GM19351 (cell line): ENCODE measurements at regions not wholly inside any gene's neighbourhood (a gene's known extent, or its start where the extent isn't known, plus 50 kb on each side); places are given as distances from the start of the nearest gene placed in this dataset.

ENCODE experiments used
- ATAC-seq: cut with Tn5 transposase; IDR thresholded peaks from one replicate; pipeline ENCODE4 v1.9.1; 2021; ENCODE audit warnings: mild to moderate bottlenecking, moderate library complexity; ENCODE audit not compliant: unreplicated experiment

- no peak for ATAC-seq
These were observed 827.9 kb downstream of the TSN start for GRCh38 chr2:122583159-122583917.

- ATAC-seq, result no peak
These were observed 835.1 kb downstream of the TSN start for GRCh38 chr2:122590524-122590923.

- no peak for ATAC-seq
These were observed 839.6 kb downstream of the TSN start for GRCh38 chr2:122595065-122595464.

- no peak for ATAC-seq
These were observed 841.1 kb downstream of the TSN start for GRCh38 chr2:122596598-122596997.

GRCh38 chr2:122598784-122599183 is 843.3 kb downstream of the TSN start:
- ATAC-seq, result no peak

GRCh38 chr2:122610948-122611609 is 855.6 kb downstream of the TSN start:
- no peak for ATAC-seq

GRCh38 chr2:122622934-122623333 is 867.5 kb downstream of the TSN start:
- no peak for ATAC-seq

GRCh38 chr2:122627388-122627787 is 871.9 kb downstream of the TSN start:
- ATAC-seq, result no peak

- ATAC-seq, result no peak
These were observed 878.8 kb downstream of the TSN start for GRCh38 chr2:122634256-122634655.

- ATAC-seq, result no peak
These were observed 879.5 kb downstream of the TSN start for GRCh38 chr2:122634920-122635319.

GRCh38 chr2:122635686-122636085 is 880.2 kb downstream of the TSN start:
- ATAC-seq, result no peak

GRCh38 chr2:122636097-122636496 is 880.6 kb downstream of the TSN start:
- no peak for ATAC-seq

- ATAC-seq, result no peak
These were observed 883.7 kb downstream of the TSN start for GRCh38 chr2:122639176-122639575.

- no peak for ATAC-seq
These were observed 884.3 kb downstream of the TSN start for GRCh38 chr2:122639711-122640110.

GRCh38 chr2:122643725-122644329 is 888.4 kb downstream of the TSN start:
- no peak for ATAC-seq

- ATAC-seq, result no peak
These were observed 895.8 kb downstream of the TSN start for GRCh38 chr2:122651236-122651635.

GRCh38 chr2:122651780-122652179 is 896.3 kb downstream of the TSN start:
- no peak for ATAC-seq

GRCh38 chr2:122652670-122653069 is 897.2 kb downstream of the TSN start:
- ATAC-seq, result no peak

- no peak for ATAC-seq
These were observed 901.0 kb downstream of the TSN start for GRCh38 chr2:122656403-122656802.

GRCh38 chr2:122660786-122661634 is 905.6 kb downstream of the TSN start:
- no peak for ATAC-seq

GRCh38 chr2:122663620-122664019 is 908.2 kb downstream of the TSN start:
- ATAC-seq, result no peak
